RWPE1 (cell line): ENCODE measurements at regions not wholly inside any gene's neighbourhood (a gene's known extent, or its start where the extent isn't known, plus 50 kb on each side); places are given as distances from the start of the nearest gene placed in this dataset.

Experiments used
- CTCF ChIA-PET: fragments of 350-600 bp; sonication (Branson Sonifier 250); formaldehyde crosslinking; extraction: SDS; loops from one replicate; lab custom pipeline; 2021; lab: Yijun Ruan, JAX
- POLR2A ChIA-PET: fragments of 400-600 bp; formaldehyde crosslinking; extraction: SDS; loops from one replicate; lab custom pipeline; 2020; ENCODE audit warnings: antibody characterized with exemption; ENCODE audit not compliant: low non-redundant PET; lab: Yijun Ruan, JAX
- DNase-seq: peaks from one replicate; pipeline ENCODE4 v3.0.0; 2012; ENCODE audit warnings: low spot score
- H3K27ac ChIP-seq: fragments of 450-650 bp; 2 replicates; pipeline ENCODE4 v1.5.1; 2017
- TF ChIP-seq, protein P1 (sequence below): fragments of 450-650 bp; conservative IDR thresholded peaks from 2 replicates; pipeline ENCODE4 v1.5.1; 2017; ENCODE audit warnings: low read depth, mild to moderate bottlenecking

DNA sequence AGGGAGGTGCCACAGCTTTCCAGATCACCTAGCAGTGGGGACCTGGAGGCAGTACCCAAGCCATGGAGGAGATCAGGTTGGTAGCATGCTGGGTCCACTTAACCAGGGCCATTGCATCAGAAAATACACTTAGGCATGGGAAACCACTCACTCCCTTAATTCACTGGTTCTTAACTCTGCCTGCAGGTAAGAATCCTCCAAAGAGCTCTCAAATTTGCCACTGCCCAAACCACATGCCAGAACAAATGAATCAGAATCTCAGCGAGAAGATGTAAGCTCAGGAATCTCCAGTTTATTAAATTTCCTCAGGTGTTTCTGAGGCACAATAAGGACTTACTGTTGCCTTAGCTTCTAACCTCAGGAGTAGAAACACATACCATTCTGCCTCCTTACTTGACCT, 327.7 kb upstream of the RASGEF1B start:
- no peak for DNase-seq
- POLR2A ChIA-PET, result no interaction called here
- CTCF ChIA-PET, result interaction anchor here (0.6 kb wide), 2 partner anchors 77 to 138 kb away, joined by 3 to 5 read pairs; no protein-coding TSS in a partner anchor
- TF ChIP-seq, protein P1, sequence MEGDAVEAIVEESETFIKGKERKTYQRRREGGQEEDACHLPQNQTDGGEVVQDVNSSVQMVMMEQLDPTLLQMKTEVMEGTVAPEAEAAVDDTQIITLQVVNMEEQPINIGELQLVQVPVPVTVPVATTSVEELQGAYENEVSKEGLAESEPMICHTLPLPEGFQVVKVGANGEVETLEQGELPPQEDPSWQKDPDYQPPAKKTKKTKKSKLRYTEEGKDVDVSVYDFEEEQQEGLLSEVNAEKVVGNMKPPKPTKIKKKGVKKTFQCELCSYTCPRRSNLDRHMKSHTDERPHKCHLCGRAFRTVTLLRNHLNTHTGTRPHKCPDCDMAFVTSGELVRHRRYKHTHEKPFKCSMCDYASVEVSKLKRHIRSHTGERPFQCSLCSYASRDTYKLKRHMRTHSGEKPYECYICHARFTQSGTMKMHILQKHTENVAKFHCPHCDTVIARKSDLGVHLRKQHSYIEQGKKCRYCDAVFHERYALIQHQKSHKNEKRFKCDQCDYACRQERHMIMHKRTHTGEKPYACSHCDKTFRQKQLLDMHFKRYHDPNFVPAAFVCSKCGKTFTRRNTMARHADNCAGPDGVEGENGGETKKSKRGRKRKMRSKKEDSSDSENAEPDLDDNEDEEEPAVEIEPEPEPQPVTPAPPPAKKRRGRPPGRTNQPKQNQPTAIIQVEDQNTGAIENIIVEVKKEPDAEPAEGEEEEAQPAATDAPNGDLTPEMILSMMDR, result no peak
- H3K27ac ChIP-seq, result no peak overlapping the region

DNA sequence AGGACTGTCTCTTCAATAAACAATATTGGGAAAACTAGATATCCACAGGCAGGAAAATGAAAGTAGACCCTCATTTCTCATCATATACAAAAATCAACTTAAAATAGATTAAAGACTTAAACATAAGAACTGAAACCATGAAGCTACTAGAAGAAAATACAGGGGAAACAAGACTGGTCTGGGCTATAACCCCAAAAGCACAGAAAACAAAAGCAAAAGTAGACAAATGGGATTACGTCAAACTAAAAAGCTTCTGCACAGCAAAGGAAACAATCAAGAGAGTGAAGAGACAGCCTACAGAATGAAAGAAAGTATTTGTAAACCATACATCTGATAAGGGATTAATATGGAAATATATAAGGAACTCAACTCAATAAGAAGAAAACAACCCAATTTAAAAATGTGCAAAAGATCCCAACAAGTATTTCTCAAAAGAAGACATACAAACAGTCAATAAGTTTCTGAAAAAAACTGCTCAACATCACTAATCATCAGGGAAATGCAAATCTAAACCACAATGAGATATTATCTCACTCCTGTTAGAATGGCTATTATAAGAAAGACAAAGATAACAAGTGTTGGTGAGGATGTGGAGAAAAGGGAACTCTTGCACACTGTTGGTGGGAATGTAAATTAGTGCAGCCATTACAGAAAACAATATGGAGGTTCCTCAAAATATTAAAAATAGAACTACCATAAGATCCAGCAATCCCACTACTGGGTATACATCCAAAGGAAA, 325.3 kb upstream of the RASGEF1B start:
- DNase-seq, result no peak
- no peak overlapping the region for H3K27ac ChIP-seq
- ChIA-PET CTCF (no interaction called here), POLR2A (no interaction called here)
- TF ChIP-seq, protein P1, result no peak

DNA sequence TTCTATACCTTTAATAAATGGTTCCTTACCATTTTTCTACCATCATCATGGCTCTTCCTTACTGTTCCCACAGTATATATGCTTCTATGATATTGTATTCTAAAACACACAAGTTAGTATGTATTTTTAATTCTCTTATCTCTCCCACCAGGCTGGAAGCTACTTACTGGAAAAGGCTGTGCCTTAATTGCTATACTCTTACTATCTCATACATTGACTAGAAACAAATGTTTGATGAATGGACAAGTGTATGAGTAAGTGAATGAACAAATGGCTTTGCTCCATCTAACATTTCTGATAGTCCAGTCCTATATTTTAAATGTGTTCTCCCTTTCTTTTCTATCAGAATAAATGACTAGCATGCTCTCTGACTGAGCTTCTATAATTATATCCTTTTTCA, 320.8 kb upstream of the RASGEF1B start:
- H3K27ac ChIP-seq, result no peak overlapping the region
- POLR2A ChIA-PET, result no interaction called here
- TF ChIP-seq, protein P1, result no peak
- CTCF ChIA-PET, result no interaction called here
- DNase-seq, result no peak

DNA sequence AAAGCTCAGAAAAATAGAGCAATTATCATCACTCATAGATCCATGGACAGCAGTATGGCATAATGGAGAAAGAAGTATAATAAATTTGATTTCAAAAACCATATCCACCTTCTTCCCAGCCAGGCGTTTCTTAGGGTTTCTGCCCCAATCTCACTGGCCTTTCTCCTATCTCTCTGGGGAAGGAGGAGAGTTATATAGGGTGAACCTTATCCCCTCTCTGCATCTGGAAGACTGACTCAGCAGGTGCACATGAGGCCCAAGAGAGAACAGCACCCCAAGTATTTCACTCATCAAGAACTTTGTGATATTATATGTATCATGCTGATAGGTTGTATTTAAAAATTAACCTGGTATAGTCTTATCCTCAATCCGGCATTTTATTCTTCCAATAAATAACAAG, 318.8 kb upstream of the RASGEF1B start:
- no peak overlapping the region for H3K27ac ChIP-seq
- ChIA-PET POLR2A (no interaction called here), CTCF (interaction anchor here (0.5 kb wide), 1 partner anchor 82 kb away, joined by 3 read pairs; no protein-coding TSS in a partner anchor)
- TF ChIP-seq, protein P1, result no peak
- no peak for DNase-seq

DNA sequence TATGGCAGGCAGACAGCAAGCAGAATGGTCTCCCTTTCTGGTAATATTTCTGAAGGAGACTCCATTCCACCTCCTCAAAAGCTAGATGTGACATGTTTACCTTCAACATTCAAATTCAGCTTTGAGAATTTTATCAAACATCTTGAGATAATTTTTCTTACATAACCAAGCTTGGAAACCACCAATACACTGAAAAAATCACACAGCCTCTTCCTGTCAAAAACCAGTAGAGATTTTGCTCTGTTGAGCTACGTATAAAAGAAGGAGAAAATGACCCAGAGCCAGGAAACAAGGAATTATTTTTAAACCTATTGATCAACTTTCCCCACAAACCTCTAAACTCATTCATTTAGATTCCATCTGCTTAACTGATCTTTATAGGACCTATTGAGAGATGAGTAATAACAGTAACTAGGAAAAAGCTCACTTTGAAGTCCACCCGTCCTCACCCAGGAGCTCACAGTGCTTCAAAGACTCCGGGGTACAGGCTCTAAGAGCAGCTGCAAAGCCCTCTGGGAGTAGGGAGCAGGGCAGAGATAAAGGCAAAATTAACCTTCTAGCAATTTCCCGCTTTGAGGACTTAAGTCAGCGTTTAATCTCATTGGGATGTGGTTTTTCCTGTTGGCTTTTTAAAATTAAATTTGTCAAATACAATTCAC, 318.2 kb upstream of the RASGEF1B start:
- CTCF ChIA-PET, result interaction anchor here (0.5 to 1.0 kb wide), 3 partner anchors 49 to 286 kb away, joined by 3 read pairs; no protein-coding TSS in a partner anchor
- no peak for DNase-seq
- TF ChIP-seq, protein P1, result no peak
- POLR2A ChIA-PET, result no interaction called here
- no peak overlapping the region for H3K27ac ChIP-seq

DNA sequence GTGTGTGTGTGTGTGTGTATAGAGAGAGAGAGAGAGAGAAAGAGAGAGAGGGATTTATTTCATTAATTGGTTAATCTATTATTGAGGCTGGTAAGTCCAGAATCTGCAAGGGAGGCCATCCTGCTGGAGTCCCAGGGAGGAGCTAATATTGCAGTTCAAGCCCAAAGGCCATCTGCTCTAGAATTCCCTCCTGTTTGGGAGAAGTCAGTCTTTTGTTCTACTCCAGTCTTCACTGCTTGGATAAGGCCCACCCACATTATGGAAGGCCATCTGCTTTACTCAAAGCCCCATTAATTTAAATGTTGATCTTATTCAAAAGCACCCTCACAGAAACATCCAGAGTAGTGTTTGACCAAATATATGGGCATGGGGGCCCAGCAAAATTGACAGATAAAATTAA, 317.5 kb upstream of the RASGEF1B start:
- no peak for DNase-seq
- ChIA-PET CTCF (interaction anchor here (1.0 kb wide), 1 partner anchor 286 kb away, joined by 3 read pairs; no protein-coding TSS in a partner anchor), POLR2A (no interaction called here)
- H3K27ac ChIP-seq, result no peak overlapping the region
- TF ChIP-seq, protein P1, result no peak
